ENCODE measurements at regions not wholly inside any gene's neighbourhood (a gene's known extent, or its start where the extent isn't known, plus 50 kb on each side); places are given as distances from the start of the nearest gene placed in this dataset.

DNA sequence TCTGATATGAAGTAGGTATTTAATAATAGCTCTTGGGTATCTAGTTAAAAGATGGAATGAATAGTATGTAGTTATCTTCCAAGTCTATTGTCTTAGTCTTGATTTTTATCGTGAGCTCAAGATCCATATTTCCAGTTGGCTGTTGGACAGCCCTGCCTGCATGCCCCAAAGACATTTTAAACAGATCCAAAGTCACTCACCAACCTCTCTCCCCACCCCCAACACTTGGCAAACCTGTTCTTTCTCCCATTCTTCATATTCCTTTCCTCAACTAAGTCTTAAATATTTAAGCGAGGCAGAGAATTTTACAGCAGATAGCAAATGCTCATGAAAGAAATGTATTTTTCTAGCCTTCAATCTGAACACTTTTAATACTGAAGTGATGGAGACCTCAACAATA, 80.7 kb upstream of the PALS2 start:
- TF ChIP-seq, protein P1, sequence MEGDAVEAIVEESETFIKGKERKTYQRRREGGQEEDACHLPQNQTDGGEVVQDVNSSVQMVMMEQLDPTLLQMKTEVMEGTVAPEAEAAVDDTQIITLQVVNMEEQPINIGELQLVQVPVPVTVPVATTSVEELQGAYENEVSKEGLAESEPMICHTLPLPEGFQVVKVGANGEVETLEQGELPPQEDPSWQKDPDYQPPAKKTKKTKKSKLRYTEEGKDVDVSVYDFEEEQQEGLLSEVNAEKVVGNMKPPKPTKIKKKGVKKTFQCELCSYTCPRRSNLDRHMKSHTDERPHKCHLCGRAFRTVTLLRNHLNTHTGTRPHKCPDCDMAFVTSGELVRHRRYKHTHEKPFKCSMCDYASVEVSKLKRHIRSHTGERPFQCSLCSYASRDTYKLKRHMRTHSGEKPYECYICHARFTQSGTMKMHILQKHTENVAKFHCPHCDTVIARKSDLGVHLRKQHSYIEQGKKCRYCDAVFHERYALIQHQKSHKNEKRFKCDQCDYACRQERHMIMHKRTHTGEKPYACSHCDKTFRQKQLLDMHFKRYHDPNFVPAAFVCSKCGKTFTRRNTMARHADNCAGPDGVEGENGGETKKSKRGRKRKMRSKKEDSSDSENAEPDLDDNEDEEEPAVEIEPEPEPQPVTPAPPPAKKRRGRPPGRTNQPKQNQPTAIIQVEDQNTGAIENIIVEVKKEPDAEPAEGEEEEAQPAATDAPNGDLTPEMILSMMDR (IDR thresholded peaks at IDR 0.05), result no peak

DNA sequence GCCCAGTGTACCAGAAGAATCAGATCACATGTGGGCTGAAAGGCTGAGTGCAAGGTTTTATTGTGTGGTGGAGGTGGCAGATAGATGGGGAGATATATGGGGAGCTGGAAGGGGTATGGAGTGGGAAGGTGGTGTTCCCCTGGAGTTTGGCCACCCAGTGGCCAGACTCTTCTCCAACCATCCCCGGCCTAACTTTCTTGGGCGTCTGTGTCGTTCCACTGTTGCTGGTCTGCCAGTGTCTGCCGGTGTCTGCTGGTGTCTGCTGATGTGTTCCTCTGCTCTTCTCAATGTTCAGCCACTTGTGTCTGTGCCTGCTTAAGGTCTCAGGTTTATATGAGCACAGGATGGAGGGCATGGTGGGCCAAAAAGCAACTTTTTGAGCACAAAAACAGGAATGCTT, 78.4 kb upstream of the PALS2 start:
- TF ChIP-seq, protein P1 (IDR thresholded peaks at IDR 0.05), result no peak

DNA sequence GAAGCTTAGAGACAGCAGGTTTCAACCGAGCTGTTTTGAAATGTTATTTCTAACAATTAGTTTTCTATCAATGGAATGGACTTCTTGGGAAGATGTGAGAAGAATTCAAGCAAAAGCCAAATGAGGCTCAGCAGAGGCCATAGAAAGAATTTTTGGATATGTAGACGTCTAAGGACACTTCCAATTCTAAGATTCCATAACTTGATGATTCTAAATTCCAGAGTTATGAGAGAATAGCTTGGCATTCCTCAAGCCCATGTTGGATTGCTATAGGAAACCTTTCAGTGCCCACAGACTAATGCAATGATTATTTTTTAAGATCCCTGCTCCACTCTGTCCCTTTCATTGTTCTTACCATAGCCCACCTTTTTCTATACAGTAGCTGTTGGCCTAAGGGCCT, 77.2 kb upstream of the PALS2 start:
- TF ChIP-seq, protein P1 (IDR thresholded peaks at IDR 0.05), result no peak

DNA sequence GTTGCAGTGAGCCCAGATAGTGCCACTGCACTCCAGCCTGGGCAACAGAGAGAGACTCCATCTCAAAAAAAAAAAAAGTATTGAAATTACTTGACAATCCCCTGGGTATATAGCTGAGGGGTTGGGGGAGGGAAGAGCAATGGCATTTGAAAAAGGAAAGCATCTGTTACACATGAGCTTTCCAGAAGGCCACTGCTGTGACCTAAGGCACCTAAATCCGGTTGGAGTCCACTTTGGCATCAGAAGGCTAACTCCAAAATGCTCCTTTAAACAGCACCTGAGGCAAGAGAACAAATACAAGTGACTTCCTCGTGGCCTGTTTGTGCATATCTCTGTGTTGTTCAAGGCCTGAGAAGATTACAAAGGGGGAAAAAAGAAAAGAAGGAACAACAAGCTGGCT, 74.8 kb upstream of the PALS2 start:
- TF ChIP-seq, protein P1 (IDR thresholded peaks at IDR 0.05), result no peak

DNA sequence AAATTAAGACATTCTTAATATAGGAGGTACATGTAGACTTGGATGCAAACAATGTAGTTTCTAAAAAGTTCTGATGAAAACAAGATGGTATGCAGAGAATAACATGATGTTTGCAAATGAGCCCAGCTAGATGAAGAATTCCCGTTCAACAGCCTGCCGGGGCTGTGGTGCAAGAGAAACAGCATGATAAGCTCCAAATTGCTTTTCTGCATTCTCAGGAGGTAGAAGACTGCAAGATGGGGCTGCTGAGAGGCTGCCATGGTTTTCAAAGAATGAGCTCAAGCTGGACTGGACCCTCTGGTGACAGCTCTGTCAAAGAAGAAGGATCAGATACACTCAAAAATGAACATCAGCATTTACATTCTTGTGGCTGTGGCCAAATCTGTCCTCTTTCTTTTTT, 73.4 kb upstream of the PALS2 start:
- TF ChIP-seq, protein P1 (IDR thresholded peaks at IDR 0.05), result no peak

- TF ChIP-seq, protein P1 (IDR thresholded peaks at IDR 0.05), result no peak
These were observed 72.7 kb upstream of the PALS2 start for GRCh38 chr7:24500599-24500998.

GRCh38 chr7:24501009-24501408, 72.2 kb upstream of the PALS2 start:
- TF ChIP-seq, protein P1 (IDR thresholded peaks at IDR 0.05), result no peak

- TF ChIP-seq, protein P1 (IDR thresholded peaks at IDR 0.05), result no peak
These were observed 71.7 kb upstream of the PALS2 start for GRCh38 chr7:24501443-24502134.

Measured in LNCAP (cell line).